GM18858 (cell line): ENCODE measurements at regions not wholly inside any gene's neighbourhood (a gene's known extent, or its start where the extent isn't known, plus 50 kb on each side); places are given as distances from the start of the nearest gene placed in this dataset.

Source experiments
- ATAC-seq: cut with Tn5 transposase; IDR thresholded peaks from one replicate; pipeline ENCODE4 v1.9.1; 2021; ENCODE audit not compliant: unreplicated experiment

DNA sequence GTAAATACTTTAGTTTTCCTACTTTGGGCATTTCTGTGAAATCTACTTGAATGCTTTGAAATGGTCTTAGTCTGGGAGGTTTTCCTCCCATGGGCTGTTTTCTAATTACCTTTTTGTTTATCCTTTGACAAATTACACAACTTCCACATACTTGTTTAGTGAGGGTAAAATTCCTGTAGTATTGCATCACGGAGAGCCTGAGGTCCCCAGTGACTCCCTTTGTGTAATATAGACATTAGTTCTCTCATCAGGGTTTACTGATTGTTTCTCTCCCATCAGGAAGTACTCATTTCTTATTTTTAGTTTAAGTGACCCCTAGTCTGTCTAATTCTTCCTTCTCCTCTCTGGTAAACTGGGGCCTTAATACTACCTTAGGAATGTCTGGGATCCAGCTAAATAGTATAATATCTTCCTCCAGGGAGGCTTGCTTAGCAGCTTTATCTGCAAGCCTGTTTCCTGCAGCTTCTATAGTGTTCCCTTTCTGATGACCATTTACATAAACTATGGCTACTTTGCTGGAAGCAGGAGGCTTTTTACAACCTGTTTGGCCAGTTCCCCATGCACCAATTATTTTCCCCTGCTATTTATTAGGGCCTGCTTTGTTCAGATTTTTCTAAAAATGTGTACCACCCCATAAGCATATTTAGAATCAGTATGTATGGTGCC lies 87.2 kb upstream of the XCR1 start:
- no peak for ATAC-seq

DNA sequence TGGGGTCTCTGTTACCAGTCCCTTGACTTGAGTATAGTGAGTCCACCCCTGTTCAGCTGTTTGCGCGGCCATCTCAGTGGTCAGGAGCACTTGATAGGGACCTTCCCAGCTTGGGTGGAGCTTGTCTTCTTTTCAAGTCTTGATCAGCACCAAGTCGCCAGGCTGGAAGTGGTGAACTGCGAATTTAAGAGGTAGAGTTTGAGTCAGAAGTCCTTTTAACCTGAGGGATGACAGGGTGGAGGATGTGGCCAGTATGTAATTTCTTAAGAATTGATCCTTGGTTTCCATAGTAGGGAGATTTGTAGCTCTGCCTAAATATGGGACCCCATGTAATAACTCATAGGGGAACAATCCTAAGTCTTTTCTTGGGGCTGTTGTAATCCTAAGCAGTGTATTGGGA lies 86.3 kb upstream of the XCR1 start:
- ATAC-seq = no peak

DNA sequence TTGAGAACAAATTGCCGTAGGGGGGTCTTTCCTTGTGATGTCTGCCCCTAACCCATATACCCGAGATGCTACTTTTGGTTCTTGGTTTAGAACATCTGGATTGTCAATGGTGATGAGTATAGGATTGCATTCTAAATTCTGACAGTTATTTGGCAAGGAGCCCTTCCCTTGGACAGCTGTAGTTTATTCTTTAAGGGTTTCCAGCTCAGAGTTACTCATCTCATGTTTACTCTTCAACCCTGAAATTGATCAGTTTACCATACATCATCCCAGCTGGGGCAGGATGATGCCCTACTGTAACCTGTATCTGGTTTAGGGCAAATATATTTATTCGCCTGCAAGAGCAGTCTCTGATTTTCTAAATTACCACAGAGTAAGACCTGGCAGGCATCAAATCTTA lies 85.7 kb upstream of the XCR1 start:
- ATAC-seq = no peak

DNA sequence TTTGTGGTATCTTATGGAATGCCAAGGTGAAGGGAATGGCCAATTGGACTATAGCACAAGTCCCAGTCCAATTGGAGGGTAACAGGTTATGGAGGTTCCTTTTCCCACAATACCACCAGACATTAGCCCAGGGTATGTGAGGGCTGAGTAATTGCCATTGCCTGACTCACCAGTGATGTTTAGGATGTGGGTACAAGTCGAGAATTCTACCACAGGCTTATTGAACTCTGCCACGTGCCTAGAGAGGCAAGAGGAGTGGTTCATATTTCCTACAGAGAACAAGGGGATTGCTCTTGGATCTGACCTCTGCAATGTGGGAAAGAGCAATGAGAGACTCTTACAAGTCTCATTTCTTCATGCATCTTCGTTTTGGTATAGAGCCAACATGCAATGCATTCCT lies 85.0 kb upstream of the XCR1 start:
- no peak for ATAC-seq

DNA sequence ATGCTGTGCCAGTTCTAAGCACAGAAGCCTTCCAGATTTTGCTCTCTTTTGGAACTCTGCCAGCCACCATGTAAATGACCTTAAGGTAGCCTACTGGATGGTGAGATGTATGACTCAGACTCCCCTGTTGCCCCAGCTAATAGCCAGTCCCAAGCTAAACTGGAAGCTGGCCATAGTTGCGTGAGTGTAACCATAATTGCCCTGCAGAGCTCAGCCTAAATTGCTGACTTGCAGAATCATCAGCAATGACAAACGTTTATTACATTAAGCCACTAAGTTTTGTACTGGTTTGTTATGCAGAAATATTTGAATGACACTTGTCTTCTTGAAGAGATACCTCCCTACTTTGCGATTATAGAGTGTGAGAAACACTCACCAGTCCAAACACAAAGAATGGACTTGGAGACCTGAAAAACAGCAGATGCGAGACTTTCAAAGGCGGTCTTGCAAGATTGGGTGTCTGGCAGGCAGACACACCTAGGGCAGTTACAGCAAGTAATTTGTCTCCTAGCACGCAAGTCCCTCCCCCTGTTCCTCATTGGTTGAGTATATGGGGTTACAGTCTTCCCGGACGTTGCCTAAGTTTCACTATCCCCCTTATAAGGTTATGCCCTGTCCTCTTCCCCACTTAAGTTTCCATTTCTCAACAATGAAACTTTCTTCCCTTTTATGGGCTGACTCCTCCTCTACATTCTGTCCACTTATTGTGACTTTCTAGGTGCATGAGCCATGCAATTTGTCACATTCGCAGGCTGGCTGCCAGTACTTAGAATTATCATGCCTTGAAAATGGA lies 83.6 kb upstream of the XCR1 start:
- ATAC-seq = no peak

DNA sequence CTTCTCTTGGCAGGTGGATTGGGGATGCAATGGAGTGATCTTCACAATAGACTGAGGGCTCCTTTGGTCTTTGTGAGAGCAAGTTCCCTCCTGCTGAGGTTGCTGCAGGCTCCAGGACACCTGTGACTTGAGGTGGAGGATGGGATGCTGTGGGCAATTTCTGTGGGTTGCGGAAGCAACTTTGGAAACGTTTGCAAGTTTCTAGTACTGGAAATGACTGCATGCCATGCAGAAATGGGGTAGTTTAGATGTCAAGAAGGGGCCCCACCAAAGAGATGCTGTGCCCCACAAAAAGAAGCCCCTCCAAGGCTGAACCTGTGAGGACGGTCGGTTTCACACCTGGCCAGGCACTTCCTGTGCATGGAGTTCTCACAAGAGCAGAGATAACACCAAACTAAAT lies 80.4 kb upstream of the XCR1 start:
- no peak for ATAC-seq

DNA sequence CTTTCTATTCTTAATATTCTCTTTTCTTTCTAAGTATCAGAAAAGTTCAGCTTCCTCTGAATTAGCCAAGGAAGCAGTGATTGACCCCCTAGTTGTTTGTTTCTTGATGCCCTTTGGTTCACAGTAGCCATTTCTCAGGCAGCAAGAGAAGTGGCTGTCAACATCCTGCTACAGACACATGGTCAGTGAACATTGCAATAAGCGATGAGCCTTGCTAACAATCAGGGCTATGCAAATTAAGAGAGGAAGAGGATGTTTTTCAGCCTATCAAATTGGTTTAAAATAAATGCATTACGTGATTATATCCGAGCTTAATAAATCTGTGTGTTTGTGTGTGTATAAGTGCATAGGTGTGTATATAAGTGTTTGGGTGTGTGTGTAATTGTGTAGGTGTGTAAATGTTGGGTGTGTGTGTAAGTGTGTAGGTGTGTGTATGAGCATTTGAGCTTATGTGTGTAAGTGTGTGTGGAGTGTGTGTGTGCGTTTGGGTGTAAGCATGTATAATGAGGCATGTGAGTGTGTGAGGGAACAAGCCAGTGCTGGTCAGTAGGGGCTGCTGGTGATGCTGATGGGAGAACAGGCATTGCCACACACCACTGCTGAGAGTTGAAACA lies 78.1 kb upstream of the XCR1 start:
- ATAC-seq = no peak

DNA sequence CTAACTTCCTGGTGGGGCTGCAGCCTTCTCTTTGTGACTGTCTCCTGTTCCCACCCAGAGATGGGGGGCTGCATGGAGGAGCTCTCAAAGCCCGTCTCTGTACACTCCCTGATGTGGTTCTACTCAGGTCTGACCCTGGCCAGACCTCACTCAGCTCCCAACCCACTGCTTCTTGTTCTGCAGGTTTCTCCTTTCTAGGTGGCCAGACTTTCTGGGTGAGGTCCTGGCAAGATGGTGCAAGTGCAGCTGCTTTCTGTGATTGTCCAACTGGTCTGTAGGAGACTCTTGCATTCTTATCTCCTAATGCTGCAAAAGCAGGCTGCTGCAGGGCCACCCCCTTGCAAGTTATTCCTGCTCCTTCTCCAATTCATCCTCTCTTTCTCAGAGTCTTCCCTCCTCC lies 77.4 kb upstream of the XCR1 start:
- ATAC-seq = no peak

DNA sequence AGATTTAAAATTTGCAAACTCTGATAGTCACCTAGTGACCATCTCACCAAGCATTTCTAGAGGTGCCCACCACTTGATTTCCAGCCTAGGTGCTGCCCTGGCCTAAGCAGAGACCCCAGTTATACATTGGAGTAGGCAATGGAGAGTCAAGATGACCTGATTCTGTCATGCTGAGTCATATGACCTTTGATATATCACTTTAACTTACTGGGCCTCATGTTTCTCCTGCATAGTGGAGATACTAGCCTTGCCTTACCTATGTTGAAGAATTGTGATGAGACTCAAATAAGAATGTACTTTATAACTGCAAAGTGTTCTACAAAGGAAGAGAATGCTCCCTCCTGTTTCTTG lies 75.5 kb upstream of the XCR1 start:
- no peak for ATAC-seq

DNA sequence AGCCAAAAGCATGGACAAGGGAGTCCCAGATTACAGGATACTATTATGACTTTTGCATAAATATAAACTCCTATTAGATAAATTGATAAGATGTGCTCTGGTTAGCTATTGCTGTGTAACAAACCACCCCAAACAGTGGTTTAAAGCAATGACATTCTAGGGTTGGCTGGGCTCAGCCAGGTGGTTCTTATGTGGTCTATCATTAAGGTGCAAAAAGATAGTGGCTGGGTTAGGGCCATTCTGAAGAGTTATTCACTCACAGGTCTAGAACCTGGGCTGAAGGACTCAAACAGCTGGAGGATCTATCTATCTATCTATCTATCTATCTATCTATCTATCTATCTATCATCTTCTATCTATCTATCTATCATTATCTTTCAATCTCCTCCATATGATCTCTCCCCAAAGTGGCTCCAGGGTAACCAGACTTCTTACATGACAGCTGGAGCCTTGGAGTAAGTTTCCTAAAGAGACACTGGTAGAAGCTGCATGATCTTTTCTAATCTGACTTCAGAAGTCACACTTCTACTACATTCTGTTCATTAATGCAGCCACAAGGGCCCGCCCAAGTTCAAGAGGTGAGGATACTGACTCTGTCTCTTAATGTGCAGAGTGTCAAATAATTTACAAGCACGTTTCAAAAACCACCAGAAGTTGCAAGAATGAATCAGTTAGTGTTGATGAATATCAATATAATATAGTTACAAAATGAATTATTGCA lies 74.9 kb upstream of the XCR1 start:
- ATAC-seq = no peak

DNA sequence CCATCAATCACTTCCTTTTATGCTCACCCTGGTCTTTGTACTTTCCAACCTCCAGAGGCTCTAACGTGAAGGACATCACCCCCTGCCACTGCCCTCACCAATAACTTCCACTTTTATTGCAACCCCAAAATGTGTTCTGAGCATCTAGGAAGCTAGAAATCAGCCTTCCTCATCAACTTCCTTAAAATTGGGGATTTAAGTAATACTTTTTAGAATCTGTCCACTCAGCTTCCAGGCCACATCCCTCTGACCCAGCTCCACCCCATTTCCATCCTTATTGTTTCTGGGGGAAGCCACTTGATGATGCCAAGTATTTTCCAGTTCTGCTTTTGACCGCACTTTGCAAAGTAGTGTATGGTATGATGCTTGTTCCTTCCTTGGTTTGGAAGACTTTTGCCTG lies 73.5 kb upstream of the XCR1 start:
- ATAC-seq = no peak

DNA sequence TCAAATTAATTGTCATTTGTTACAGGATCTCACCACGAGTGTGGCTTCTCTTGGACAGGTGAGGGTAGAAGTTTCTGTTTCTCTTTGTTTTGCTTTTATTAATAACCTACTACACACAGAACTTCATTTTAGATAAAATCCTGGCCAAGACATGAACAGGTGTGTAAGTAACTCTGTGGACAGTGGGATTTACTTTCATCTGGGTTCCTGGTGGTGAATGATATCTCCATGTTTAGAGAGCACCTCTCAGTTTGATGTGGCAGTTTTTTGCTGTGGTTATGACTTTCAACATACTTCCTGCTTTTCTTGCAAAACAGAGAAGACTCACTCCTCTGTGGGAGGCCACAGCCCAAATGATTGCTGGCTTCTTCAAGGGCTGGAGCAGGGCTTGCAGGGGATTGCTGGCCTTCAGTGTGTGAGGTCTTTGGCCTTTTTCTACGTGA lies 71.1 kb upstream of the XCR1 start:
- peak; percentile 37 for ATAC-seq

DNA sequence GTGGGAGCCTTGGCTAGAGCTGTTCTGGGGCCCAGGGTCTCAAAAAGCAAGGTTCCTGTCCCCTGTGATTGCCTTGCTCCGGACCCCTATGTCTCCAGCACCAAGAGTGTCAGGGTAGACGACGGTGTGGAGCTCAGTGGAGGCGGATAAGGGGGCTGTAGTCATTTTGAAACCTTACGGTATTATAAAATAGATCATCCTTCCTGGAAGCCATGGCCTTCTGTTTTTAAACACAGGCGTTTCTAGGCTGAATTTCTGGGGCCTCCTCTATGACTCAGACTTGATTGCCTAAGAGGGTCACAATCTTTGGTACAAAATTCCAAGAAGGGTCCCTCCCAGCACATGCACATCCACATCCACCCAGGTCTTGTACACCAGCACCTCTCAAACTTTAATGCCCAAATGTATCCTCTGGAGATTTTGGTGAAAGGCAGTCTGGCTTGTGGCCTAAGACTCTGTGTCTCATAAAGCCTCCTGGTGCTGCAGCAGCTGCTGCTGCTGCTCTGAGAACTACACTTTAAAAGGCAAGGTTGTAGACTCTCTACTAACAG lies 70.5 kb upstream of the XCR1 start:
- peak; percentile 12 for ATAC-seq

DNA sequence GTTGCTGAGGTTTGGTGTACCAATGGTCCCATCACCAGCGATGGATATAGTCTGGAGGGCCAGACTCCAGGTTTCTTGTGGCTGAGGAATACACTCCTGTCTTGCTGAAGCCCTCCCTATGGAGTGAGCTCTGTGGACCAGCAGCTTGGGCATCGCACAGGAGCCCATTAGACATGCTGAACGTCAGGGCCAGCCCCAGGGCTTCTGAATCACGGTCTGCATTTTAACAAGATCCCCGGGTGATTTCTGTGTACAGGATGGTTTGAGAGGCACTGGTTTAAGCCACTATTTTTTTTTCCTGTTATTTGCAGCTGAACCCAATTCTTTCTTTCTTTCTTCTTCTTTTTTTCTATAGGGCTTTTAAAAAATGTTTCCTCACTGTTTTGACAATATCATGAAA lies 69.5 kb upstream of the XCR1 start:
- ATAC-seq = no peak

DNA sequence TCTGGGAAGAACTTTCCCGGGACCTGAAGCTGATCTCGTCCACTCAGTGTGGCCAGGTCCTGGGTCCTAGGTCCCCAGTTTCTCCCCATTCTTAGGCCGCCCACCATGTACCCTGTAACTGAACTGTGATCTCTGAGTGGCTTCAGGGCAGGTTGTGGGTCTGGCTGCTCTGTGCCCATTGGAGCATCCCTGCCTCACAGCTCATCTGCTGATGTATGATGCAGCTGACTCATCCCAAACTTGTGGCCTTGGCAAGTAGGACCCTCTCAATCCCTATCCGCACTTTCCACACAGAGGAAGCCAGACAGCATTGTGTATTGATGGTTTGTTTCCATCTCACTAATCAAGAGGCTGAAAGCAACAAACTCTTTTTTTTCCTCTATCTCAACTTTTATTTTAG lies 69.1 kb upstream of the XCR1 start:
- no peak for ATAC-seq

DNA sequence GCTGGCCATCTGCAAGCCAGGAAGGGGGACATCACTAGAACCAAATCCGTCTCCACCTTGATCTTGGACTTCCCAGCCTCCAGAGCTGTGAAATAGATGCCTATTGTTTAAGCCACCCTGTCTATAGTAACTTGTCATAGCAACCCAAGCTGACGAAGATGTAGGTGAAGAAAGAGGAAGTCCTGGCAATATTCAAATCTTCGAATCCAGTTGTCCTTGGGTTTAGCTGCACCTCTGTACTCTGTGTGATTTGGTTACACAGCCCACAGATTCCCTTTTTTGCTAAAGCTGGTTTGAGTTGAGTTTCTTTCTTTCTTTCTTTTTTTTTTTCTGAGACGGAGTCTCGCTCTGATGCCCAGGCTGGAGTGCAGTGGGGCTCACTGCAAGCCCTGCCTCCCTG lies 68.0 kb upstream of the XCR1 start:
- ATAC-seq = peak; percentile 66

DNA sequence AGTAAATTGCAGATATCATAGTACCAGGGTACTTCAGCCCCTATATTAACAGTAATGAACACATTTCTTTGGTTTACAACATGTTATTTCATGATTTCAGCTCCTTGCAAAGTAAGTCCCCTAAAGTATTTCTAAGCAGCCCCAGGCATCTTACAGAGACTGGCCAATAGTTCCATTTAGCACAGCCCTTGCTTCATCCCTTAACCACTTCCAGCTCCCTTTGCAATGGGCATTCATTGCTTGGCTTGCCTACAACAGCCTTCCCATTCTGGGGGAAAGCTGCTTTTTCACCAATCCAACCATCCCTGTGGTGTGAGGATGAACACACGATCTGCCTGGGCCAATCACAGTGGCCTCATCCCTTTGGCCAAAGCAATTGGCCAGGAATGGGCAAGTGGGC lies 67.2 kb upstream of the XCR1 start:
- ATAC-seq = no peak

DNA sequence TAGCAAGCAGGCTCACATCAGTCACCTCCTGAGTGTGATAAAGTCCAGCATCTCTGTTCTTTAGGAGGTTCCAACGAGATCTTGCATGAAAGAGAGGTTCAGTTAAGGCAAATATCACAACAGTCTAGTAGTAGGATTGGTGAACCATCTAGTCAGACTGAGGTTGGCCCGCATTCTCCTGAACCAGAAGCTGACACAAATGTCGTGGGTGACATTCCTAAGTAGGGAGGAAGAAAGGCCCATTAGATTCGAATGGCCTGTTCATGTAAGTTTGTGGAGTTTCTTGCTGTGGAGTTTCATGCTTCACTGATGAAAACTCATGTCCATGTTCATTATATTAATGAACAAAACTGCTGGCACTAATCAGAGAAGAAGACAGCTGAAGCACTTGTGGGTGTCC lies 66.7 kb upstream of the XCR1 start:
- no peak for ATAC-seq

DNA sequence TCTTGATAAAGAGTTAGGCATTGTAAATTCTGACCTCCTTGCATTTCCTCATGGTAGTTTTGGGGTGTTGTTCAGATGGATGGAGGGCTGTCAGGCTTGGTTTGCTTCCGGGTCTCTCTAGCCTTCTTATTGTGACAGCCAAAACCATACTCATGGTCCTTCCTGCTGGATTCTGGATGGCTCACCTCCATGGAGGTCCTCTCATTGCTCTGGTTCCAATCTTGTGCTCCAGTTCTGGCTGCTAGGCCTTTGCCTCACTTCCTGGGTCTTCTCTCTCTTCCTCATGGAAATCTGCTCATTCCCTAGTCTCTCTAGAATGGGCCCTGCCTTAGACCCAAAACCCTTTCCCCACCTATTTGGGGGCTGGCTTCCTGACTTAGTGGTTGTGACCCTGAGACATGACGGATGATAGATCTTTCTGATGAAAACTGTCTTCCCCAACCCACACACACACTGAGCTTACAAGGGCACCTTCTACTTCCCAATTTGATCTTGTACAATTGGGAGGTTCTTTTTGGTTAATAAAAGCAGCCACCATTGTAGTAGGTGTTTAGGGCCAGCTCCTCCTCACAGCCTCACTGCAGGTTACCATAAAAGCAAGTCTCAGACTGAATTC lies 66.2 kb upstream of the XCR1 start:
- no peak for ATAC-seq

DNA sequence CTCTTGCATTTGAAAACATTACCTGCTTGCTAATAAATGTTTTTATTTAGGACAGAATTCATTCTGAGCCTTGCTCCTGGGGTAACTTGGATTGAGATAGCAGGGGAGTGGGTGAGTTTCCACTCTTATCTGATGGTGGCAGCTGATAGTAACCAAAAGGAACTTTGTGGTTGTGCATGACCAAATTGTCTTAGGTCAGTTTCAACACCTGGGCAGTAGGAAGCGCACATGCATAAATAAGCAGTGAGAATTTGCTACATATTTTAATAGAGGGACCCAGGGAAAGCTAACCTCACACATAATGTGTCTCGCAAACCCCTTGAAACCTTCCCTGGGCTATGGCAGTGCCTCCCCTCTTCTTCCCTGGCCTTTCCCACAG lies 65.4 kb upstream of the XCR1 start:
- ATAC-seq = no peak
